ENCODE measurements at regions not wholly inside any gene's neighbourhood (a gene's known extent, or its start where the extent isn't known, plus 50 kb on each side); places are given as distances from the start of the nearest gene placed in this dataset.

- no peak for DNase-seq (ENCODE audit: low read depth)
Observed at GRCh38 chr18:41351430-41351829, 603.6 kb upstream of the PIK3C3 start.

- no peak for DNase-seq (ENCODE audit: low read depth)
Observed at GRCh38 chr18:41347057-41347456, 608.0 kb upstream of the PIK3C3 start.

DNA sequence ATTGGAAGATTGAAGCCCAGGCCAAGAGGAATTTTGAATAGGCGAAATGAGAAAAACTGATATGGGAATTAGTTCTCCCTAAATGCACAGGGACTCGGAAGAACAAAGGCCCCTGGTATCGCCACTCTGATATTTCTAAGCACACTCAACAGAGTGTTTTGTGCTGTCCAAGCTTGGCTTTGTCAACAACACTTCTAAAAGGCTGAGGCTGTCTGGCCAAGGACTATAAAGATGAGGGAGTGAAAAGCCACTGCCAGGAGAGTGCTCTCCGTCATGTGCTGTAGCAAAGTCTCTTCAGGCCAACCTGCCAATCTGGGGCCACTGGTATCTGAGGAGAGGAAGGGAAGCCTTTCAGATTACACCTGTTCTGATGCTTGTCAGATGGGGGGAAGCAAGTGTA lies 611.2 kb upstream of the PIK3C3 start:
- DNase-seq (ENCODE audit: low read depth): no peak

- DNase-seq (ENCODE audit: low read depth): no peak
Observed at GRCh38 chr18:41338341-41338740, 616.7 kb upstream of the PIK3C3 start.

DNA sequence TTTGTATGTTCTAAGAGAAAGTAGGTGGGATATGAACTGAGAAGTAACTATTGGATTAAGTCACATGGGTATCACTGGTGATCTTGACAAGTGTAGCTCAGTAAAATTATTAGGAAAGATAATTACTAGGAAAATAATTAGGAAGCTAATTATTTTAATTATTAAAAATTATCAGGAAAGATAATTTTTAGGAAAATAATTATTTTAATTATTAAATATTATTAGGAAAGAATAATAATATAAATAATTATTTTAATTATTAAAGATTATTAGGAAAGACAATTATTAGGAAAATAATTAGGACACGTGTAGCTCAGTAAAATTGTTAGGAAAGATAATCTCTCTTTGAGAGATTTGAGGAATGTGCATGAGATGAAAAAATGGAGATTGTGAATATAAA lies 623.4 kb upstream of the PIK3C3 start:
- DNase-seq (ENCODE audit: low read depth): no peak

- no peak for DNase-seq (ENCODE audit: low read depth)
Observed at GRCh38 chr18:41326311-41326710, 628.7 kb upstream of the PIK3C3 start.

GRCh38 chr18:41324934-41325333 lies 630.1 kb upstream of the PIK3C3 start:
- DNase-seq (ENCODE audit: low read depth): no peak

DNA sequence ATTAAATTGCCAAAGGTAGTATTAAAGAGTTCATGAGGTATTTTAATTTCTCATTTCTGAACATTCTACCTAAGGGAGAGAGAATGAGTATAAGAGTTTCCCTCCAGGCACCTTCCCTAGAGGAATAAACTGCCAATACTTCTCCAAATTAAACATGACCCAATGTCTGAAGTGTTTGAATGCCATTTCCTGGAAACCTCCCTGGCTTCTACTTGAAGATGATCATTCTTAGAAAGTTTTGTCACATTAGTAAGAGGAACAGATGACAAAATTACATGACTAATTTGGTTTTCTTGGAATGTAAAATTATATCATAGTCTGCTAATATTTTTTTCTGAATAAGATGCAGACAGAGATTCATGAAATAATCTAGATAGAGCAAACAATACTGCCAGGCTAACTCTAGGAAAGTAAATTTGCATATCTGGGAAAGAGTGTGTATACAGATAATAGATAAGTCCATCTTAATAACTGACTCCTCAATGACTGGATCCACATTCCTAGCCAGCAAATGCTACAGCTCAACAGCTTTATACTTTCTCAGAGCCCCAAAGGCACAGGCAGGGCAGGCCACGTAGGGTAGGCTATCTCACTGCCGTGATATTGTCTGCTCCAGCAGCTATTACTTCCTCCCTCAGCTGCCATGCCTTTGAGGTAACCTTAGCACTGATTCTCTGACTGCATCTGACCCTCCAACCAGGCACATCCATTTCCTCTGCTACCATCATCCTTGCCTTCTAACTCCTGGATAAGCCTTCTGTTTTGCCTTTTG lies 630.8 kb upstream of the PIK3C3 start:
- DNase-seq (ENCODE audit: low read depth): no peak

DNA sequence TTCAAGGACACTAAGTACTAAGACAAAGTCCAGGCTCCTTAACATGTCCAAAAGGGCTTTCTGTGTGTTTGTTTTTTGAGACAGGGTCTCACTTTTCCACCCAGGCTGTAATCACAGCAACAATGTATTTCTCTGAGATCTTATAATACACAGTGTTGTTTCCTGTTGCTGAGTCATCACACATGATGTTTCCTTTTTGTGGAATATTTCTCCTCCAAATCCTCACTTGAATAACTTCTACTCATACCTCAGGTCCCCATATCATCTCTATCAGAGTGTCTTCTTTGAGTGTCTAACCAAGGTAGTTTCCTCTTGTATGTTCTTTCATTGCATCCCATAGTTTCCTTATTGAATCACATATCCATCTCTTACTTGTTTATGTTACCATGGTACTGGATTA lies 632.0 kb upstream of the PIK3C3 start:
- DNase-seq (ENCODE audit: low read depth): no peak

DNA sequence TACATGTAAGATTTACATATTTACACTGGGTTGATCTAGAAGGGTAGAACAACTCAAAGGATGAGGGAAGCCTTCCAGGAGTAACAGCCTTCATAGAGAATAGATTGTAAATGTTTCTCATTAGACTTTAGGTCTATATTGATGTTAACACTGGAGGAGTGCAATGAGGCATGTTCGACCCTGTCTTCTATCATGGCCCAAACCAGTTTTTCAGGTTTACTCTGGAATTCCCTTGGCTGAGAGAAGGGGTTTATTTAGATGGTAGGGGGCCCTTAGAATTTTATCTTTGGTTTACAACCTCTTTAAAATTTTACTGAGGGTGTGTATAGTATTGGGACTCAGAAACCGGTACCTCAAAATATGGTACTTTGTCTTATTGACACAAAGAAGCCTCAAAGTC lies 634.9 kb upstream of the PIK3C3 start:
- DNase-seq (ENCODE audit: low read depth): no peak

GRCh38 chr18:41315134-41315533 lies 639.9 kb upstream of the PIK3C3 start:
- no peak for DNase-seq (ENCODE audit: low read depth)

- DNase-seq (ENCODE audit: low read depth): no peak
Observed at GRCh38 chr18:41311571-41312547, 643.2 kb upstream of the PIK3C3 start.

- DNase-seq (ENCODE audit: low read depth): no peak
Observed at GRCh38 chr18:41297740-41298139, 657.3 kb upstream of the PIK3C3 start.

DNA sequence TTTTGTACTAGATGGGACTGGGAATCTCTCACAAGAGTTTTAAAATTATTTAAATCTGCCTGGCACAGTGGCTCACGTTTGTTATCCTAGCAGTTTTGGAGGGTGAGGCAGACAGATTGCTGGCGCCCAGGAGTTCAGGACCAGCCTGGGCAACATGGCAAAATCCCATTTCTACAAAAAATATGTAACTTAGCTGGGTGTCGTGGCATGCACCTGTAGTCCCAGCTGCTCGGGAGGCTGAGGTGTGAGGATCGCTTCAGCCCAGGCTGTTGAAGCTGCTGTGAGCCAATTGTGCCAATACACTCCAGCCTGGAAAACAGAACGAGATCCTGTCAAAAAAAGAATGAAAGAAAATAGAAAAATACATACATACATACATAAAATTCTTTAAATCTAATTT lies 685.7 kb upstream of the PIK3C3 start:
- no peak for DNase-seq (ENCODE audit: low read depth)

DNA sequence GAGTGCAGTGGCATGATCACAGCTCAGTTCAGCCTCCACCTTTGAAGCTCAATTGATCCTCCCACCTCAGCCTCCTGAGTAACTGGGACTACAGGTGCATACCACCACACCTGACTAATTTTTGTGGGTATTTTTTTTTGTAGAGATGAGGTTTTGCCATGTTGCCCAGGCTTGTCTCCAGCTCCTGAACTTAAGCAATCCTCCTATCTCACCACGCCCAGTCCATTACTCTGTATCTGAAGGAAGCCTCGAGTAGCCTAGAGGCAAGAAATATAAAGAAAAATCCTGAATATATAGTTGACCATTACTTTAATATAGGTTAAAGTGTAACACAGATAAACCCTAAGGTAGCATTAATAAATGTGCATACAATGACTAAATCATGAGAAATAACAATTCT lies 686.8 kb upstream of the PIK3C3 start:
- DNase-seq (ENCODE audit: low read depth): no peak

DNA sequence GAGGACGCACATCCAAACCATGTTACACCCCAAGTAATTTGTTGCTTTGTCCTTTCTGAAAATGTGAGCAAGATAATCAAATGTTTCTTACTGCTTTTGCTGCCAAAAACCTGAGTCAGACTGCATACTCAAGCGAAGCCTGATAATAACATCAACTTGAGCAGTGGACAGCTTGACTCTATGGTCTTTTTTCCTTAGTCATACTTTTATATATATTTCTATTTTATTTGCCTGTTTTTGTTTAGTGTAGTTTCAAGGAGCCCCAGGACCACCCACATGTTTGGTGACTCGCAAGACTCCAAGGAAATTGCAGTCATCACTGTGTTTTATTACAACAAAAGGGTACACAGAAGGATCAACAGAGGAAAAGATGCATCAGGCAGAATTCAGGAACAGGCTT lies 688.4 kb upstream of the PIK3C3 start:
- DNase-seq (ENCODE audit: low read depth): no peak

DNA sequence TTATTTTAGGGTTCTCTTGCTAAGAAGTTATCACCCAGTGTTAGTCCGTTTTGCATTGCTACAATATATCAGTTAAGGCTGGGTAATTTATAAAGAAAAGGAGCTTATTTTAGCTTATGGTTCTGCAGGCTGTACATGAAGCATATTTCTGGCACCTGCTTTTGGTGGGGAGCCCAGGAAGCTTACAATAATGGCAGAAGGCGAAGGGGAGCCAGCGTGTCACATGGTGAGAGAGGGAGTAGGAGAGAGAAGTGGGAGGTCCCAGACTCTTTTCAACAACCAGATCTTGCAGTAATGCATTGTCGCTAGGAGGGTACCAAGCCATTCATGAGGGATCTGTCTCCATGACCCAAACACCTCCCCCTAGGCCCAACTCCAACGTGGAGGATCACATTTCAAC lies 688.8 kb upstream of the PIK3C3 start:
- no peak for DNase-seq (ENCODE audit: low read depth)

GRCh38 chr18:41265047-41265446 lies 690.0 kb upstream of the PIK3C3 start:
- DNase-seq (ENCODE audit: low read depth): no peak

- no peak for DNase-seq (ENCODE audit: low read depth)
Observed at GRCh38 chr18:41263956-41264355, 691.1 kb upstream of the PIK3C3 start.

DNA sequence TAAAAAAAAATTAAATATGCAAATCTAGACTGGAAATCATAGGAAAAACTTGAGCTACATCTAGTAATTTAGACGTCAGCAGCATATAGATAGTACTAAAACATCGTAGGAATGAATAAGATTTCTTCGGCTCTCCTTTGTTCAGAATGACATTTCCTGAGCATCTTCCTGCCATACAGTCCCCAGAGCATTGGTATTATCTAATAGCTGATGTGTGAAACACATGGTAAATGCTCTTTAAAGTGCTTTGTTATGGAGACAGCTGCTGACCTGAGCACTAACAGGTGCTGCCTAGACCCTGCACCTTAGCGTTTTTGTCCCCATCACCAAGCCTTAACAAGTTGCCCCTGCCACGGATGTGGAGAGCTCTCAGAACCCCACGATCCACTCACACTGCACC lies 692.3 kb upstream of the PIK3C3 start:
- DNase-seq (ENCODE audit: low read depth): no peak

- no peak for DNase-seq (ENCODE audit: low read depth)
Observed at GRCh38 chr18:41244591-41245037, 710.4 kb upstream of the PIK3C3 start.

DNA sequence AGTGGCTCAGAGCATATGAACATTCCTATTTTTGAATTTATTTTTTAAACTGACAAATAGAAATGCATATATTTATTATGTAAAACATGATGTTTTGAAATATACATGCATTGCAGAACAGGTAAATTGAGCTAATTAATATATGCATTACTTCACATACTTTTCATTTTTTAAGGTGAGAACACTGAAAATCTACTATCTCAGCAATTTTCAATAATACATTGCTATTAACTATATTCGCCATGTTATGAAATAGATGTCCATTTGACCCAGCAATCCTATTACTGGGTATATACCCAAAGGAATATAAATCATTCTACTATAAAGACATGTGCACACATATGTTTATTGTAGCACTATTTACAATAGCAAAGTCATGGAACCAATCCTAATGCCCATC lies 717.7 kb upstream of the PIK3C3 start:
- no peak for DNase-seq (ENCODE audit: low read depth)

GRCh38 chr18:41231681-41232080 lies 723.4 kb upstream of the PIK3C3 start:
- no peak for DNase-seq (ENCODE audit: low read depth)

All from T-helper 22 cell (primary cell).